ENCODE measurements at regions not wholly inside any gene's neighbourhood (a gene's known extent, or its start where the extent isn't known, plus 50 kb on each side); places are given as distances from the start of the nearest gene placed in this dataset.
"Not testable (repeated sequence)": the region's sequence is repeated elsewhere in the genome, so short reads cannot be mapped to it uniquely, and the experiment has no call there.

DNA sequence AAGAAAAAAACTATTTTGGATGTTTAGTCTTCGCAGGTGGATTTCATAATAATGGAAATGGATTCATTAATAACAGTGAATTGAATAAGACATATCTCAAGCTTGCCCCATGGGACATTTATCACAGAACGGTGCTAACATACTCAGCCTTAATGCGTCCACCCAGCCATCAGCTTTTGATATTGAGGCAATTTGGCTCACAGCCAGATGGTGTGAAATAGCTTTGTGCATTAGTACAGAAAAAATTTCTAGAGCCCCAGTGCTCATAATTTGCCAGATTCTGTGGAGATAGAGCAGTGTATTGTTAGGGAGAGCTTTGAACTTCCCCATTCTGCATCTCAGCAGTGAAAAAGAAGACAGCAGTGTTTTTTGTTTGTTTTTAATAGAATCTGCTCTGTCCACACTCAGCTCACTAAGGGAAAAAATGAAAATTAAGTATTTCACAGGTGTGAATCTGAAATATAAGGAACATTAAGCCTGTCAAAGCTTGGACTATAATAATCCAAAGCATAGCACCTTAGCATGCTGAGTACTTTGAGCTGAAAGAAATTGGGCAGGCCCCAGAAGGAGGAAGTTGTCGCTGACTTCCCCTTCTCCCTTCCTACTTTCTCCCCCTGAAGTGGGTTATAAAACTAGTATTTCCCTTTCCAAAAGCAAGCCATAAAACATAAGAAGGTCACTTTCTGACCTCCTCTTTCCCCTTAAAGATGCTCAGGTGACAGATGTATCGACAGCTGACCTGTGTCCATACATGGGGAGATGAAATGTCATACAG lies 295.8 kb downstream of the MAGEB5 start:
- H3K4me1 ChIP-seq (ENCODE audit: insufficient read depth): no peaks in the 10 kb centered on the region
- no peaks in the 10 kb centered on the region for H3K79me2 ChIP-seq (ENCODE audit: insufficient read depth)
- no peaks in the 10 kb centered on the region for H3K27me3 ChIP-seq (replicated peaks; ENCODE audit: insufficient read depth)
- in situ Hi-C loops (cut with MboI): no loop called here
- no peaks in the 10 kb centered on the region for H3K36me3 ChIP-seq (ENCODE audit: low read depth)
- DNase-seq: no peak
- H3K9ac ChIP-seq: no peak overlapping the region
- H3K27ac ChIP-seq: no peak overlapping the region
- H3K9me3 ChIP-seq (ENCODE audit: low read depth): no peaks in the 10 kb centered on the region
- no peaks in the 10 kb centered on the region for H4K20me1 ChIP-seq (ENCODE audit: insufficient read depth)
- TF ChIP-seq EZH2 (IDR thresholded peaks at IDR 0.05; ENCODE audit: insufficient read depth, poor library complexity, severe bottlenecking): no peak
- H2AFZ ChIP-seq: no peak overlapping the region
- WGBS, 2 experiments (ENCODE audit: low coverage in 1 of 2, low lambda C conversion rate in 2 of 2, missing lambda C conversion rate in 2 of 2): 39 to 46% methylated on average over 3 to 5 of the region's 5 CpGs
- no peak overlapping the region for H3K4me3 ChIP-seq
- no peaks in the 10 kb centered on the region for H3F3A ChIP-seq (ENCODE audit: insufficient read depth)
- H3K9me2 ChIP-seq (ENCODE audit: insufficient read depth): no peaks in the 10 kb centered on the region
- no peak overlapping the region for H3K4me2 ChIP-seq (ENCODE audit: unreplicated experiment)

DNA sequence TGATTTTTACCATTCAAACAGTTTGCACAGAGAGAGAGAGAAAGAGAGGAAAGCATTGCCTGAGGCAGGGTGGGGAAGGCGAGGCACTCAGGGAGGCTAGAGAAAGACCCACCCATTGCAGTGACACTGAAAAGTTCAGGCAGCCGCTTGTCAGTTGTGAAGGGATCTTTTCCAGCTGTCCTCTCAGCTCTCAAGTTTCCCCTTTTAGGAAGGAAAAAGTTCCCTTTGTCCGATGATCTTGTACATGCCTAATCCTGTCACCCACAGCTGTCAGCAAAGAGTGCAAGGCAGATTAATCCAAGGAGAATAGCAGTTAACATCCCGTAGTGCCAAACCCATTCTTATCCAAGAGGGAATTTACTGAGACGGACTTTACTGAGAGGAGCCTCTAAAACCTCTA lies 255.0 kb downstream of the MAGEB5 start:
- DNase-seq: no peak
- no peaks in the 10 kb centered on the region for H3K27me3 ChIP-seq (replicated peaks; ENCODE audit: insufficient read depth)
- WGBS, 2 experiments (ENCODE audit: low coverage in 1 of 2, low lambda C conversion rate in 2 of 2, missing lambda C conversion rate in 2 of 2): 0 to 9% methylated on average over 4 to 5 of the region's 5 CpGs
- no peaks in the 10 kb centered on the region for H3F3A ChIP-seq (ENCODE audit: insufficient read depth)
- H2AFZ ChIP-seq: no peak overlapping the region
- TF ChIP-seq EZH2phosphoT487 (IDR thresholded peaks at IDR 0.05; ENCODE audit: insufficient read depth, low read depth): no peak
- H4K20me1 ChIP-seq (ENCODE audit: insufficient read depth): no peaks in the 10 kb centered on the region
- no peak overlapping the region for H3K9ac ChIP-seq
- H3K36me3 ChIP-seq (ENCODE audit: low read depth): no peaks in the 10 kb centered on the region
- in situ Hi-C loops (cut with MboI): no loop called here
- no peaks in the 10 kb centered on the region for H3K9me3 ChIP-seq (ENCODE audit: low read depth)
- H3K4me3 ChIP-seq: no peak overlapping the region
- no peaks in the 10 kb centered on the region for H3K4me1 ChIP-seq (ENCODE audit: insufficient read depth)
- H3K79me2 ChIP-seq (ENCODE audit: insufficient read depth): no peaks in the 10 kb centered on the region
- no peak overlapping the region for H3K4me2 ChIP-seq (ENCODE audit: unreplicated experiment)
- H3K9me2 ChIP-seq (ENCODE audit: insufficient read depth): no peaks in the 10 kb centered on the region
- no peak overlapping the region for H3K27ac ChIP-seq

DNA sequence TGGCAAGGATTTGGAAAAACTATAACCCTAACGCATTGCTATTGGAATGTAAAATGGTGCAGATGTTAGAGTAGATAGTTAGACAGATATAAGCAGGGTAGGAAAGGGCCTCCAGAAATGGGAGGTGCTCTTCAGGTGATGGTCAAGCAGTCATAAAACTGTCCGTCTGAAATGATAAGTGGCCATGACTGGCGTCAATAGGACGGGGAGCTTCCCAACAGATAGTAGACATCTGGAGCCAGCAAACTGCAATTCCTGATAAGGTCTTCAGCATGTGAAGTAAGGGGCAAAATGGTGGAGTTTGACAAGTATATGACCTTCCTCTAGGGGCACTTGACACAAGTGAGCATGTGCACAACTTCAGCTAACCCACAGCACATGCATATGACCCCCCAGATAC lies 250.4 kb downstream of the MAGEB5 start:
- no peak overlapping the region for H2AFZ ChIP-seq
- no peaks in the 10 kb centered on the region for H4K20me1 ChIP-seq (ENCODE audit: insufficient read depth)
- no peaks in the 10 kb centered on the region for H3F3A ChIP-seq (ENCODE audit: insufficient read depth)
- no peak for DNase-seq
- no peaks in the 10 kb centered on the region for H3K4me1 ChIP-seq (ENCODE audit: insufficient read depth)
- 29 to 46% methylated on average over 3 to 4 of the region's 4 CpGs for WGBS, 2 experiments (ENCODE audit: low coverage in 1 of 2, low lambda C conversion rate in 2 of 2, missing lambda C conversion rate in 2 of 2)
- no peaks in the 10 kb centered on the region for H3K36me3 ChIP-seq (ENCODE audit: low read depth)
- no peaks in the 10 kb centered on the region for H3K27me3 ChIP-seq (replicated peaks; ENCODE audit: insufficient read depth)
- H3K79me2 ChIP-seq (ENCODE audit: insufficient read depth): no peaks in the 10 kb centered on the region
- no peak overlapping the region for H3K4me2 ChIP-seq (ENCODE audit: unreplicated experiment)
- H3K9ac ChIP-seq: no peak overlapping the region
- TF ChIP-seq EZH2 (IDR thresholded peaks at IDR 0.05; ENCODE audit: insufficient read depth, poor library complexity, severe bottlenecking) (no peak), EZH2phosphoT487 (IDR thresholded peaks at IDR 0.05; ENCODE audit: insufficient read depth, low read depth) (no peak)
- no peaks in the 10 kb centered on the region for H3K9me2 ChIP-seq (ENCODE audit: insufficient read depth)
- H3K27ac ChIP-seq: no peak overlapping the region
- no peak overlapping the region for H3K4me3 ChIP-seq
- no peaks in the 10 kb centered on the region for H3K9me3 ChIP-seq (ENCODE audit: low read depth)
- in situ Hi-C loops (cut with MboI): no loop called here

DNA sequence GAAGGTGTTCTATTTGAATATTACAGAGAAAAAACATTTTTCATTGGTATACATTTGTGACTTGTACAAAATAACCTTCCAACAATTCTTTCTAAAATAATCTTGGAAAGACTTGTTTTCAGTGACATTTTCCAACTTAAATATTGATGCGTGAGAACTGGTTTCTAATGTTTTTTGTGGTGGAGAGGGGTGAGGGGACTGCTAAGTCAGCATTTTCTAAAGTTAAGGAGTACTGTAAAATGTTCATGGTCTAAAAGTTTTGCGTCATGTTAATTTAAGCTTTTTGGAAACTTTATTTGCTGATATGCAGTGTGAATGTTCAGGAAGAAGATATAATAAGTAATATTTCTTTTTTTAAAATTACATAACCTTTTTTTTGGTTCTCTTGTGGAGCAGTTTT lies 229.3 kb downstream of the MAGEB5 start:
- 66 to 73% methylated on average over 2 of the region's 2 CpGs for WGBS, 2 experiments (ENCODE audit: low coverage in 1 of 2, low lambda C conversion rate in 2 of 2, missing lambda C conversion rate in 2 of 2)
- Histone ChIP-seq H3F3A (ENCODE audit: insufficient read depth) (no peaks in the 10 kb centered on the region), H3K27ac (no peak overlapping the region), H2AFZ (no peak overlapping the region), H3K4me2 (ENCODE audit: unreplicated experiment) (no peak overlapping the region), H3K9me3 (ENCODE audit: low read depth) (no peaks in the 10 kb centered on the region), H3K9ac (no peak overlapping the region), H3K4me1 (ENCODE audit: insufficient read depth) (no peaks in the 10 kb centered on the region), H3K79me2 (ENCODE audit: insufficient read depth) (no peaks in the 10 kb centered on the region), H3K36me3 (ENCODE audit: low read depth) (no peaks in the 10 kb centered on the region), H4K20me1 (ENCODE audit: insufficient read depth) (no peaks in the 10 kb centered on the region), H3K27me3 (replicated peaks; ENCODE audit: insufficient read depth) (no peaks in the 10 kb centered on the region), H3K4me3 (no peak overlapping the region), H3K9me2 (ENCODE audit: insufficient read depth) (no peaks in the 10 kb centered on the region)
- in situ Hi-C loops (cut with MboI): no loop called here
- no peak for TF ChIP-seq EZH2phosphoT487 (IDR thresholded peaks at IDR 0.05; ENCODE audit: insufficient read depth, low read depth)
- no peak for TF ChIP-seq EZH2 (IDR thresholded peaks at IDR 0.05; ENCODE audit: insufficient read depth, poor library complexity, severe bottlenecking)
- no peak for DNase-seq

DNA sequence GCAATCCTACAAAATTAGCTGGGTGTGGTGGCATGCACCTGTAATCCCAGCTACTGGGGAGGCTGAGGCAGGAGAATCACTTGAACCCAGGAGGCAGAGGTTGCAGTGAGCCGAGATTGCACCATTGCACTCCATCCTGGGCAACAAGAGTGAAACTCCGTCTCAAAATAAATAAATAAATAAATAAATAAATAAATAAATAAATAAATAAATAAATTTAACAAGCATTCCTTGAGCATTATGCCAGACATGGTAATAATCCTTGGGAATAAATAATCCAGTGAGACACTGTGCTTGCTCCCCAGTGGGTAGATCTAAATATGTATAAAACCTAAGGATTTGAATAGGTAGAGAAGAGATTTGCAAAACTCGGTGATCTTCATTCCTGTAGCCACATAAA lies 228.4 kb downstream of the MAGEB5 start:
- H3K79me2 ChIP-seq (ENCODE audit: insufficient read depth); DNase-seq; H3K9me2 ChIP-seq (ENCODE audit: insufficient read depth); H3K9me3 ChIP-seq (ENCODE audit: low read depth); in situ Hi-C loops (cut with MboI); H4K20me1 ChIP-seq (ENCODE audit: insufficient read depth); H3K4me1 ChIP-seq (ENCODE audit: insufficient read depth); H3K4me2 ChIP-seq (ENCODE audit: unreplicated experiment); H3F3A ChIP-seq (ENCODE audit: insufficient read depth); H3K36me3 ChIP-seq (ENCODE audit: low read depth); H3K9ac ChIP-seq; H3K27ac ChIP-seq; H3K4me3 ChIP-seq; H3K27me3 ChIP-seq (replicated peaks; ENCODE audit: insufficient read depth); H2AFZ ChIP-seq: not testable (repeated sequence)
- 59 to 63% methylated on average over 3 of the region's 3 CpGs for WGBS, 2 experiments (ENCODE audit: low coverage in 1 of 2, low lambda C conversion rate in 2 of 2, missing lambda C conversion rate in 2 of 2)

Data from GM23248 (cell line).